ENCODE measurements at regions not wholly inside any gene's neighbourhood (a gene's known extent, or its start where the extent isn't known, plus 50 kb on each side); places are given as distances from the start of the nearest gene placed in this dataset.

DNA sequence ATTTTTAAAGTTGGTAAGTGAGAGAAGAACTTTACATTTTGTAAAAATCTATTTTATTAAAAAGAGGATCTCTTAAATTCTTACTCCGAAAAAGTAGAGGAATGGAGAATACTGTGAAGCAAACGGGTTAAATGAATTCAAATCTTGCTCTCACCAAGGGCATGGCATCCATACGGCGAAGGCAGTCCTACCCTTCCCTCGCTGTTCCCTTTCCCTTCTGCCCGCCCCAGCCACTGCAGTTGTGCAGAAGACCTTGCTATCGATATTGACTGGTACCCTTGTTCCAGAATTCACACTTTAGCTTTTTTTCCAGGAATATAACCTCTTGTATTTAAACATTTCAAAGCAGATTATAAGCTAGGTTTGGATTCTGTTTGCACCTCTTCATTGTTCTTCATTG lies 239.5 kb downstream of the ZPLD1 start:
- Histone ChIP-seq H3K27me3 (ENCODE audit: control insufficient read depth in 2 of 2, insufficient read depth in 2 of 2, low read length in 2 of 2) (no peaks in the 10 kb centered on the region), H3K27ac (ENCODE audit: low read depth in 2 of 2, low read length in 2 of 2) (no peak overlapping the region), H3K4me1 (ENCODE audit: control insufficient read depth in 2 of 2, insufficient read depth in 2 of 2, low read length in 2 of 2) (no peaks in the 10 kb centered on the region), H3K36me3 (ENCODE audit: control insufficient read depth in 2 of 2, insufficient read depth in 2 of 2, low read length in 2 of 2) (no peaks in the 10 kb centered on the region), H3K9ac (ENCODE audit: low read depth in 1 of 2, low read length in 2 of 2) (no peak overlapping the region), H3K9me3 (ENCODE audit: control insufficient read depth in 2 of 2, low read length in 2 of 2) (no peaks in the 10 kb centered on the region), H3K4me3 (ENCODE audit: low read length in 2 of 2) (no peak overlapping the region)

DNA sequence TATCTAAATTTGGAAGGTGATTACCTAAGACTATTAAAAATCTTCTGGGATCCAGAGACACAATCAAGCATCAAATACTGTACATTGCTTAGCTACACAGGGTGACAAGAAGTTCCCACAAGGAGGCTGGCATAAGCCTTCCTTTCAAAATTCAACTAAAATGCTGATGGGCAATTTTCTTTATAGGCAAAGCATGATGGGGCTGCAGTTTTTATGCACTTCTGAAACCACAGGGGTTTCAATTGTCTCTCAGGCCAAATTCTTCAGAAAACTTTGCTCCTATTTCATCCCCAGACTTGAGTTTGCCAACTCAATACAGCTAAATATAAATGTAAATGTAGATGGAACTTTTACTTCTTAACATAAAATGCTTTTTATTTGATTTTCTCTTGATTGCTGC lies 241.6 kb downstream of the ZPLD1 start:
- Histone ChIP-seq H3K9me3 (ENCODE audit: control insufficient read depth in 2 of 2, low read length in 2 of 2) (no peaks in the 10 kb centered on the region), H3K27ac (ENCODE audit: low read depth in 2 of 2, low read length in 2 of 2) (no peak overlapping the region), H3K27me3 (ENCODE audit: control insufficient read depth in 2 of 2, insufficient read depth in 2 of 2, low read length in 2 of 2) (no peaks in the 10 kb centered on the region)

DNA sequence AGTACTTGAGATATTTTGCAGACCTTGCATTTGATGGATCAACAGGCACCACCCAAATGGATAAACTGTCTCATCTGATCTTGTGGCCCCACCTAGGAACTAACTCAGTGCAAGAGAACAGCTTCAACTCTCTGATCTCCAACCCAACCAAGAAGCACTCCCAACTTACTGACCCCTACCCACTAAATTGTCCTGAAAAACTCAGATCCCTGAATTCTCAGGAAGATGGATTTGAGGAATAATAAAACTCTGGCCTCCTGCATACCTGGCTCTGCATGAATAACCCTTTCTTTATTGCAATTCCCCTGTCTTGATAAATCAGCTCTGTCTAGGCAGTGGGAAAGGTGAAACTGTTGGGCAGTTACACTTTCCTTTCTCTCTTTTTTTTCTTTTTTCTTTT lies 247.9 kb downstream of the ZPLD1 start:
- Histone ChIP-seq H3K4me3 (ENCODE audit: low read length in 2 of 2) (no peak overlapping the region), H3K9me3 (ENCODE audit: control insufficient read depth in 2 of 2, low read length in 2 of 2) (no peaks in the 10 kb centered on the region), H3K27me3 (ENCODE audit: control insufficient read depth in 2 of 2, insufficient read depth in 2 of 2, low read length in 2 of 2) (no peaks in the 10 kb centered on the region), H3K36me3 (ENCODE audit: control insufficient read depth in 2 of 2, insufficient read depth in 2 of 2, low read length in 2 of 2) (no peaks in the 10 kb centered on the region), H3K27ac (ENCODE audit: low read depth in 2 of 2, low read length in 2 of 2) (no peak overlapping the region), H3K4me1 (ENCODE audit: control insufficient read depth in 2 of 2, insufficient read depth in 2 of 2, low read length in 2 of 2) (no peaks in the 10 kb centered on the region), H3K9ac (ENCODE audit: low read depth in 1 of 2, low read length in 2 of 2) (no peak overlapping the region)

More for the DNA sequence above, 241.6 kb downstream of the ZPLD1 start:
- no peak overlapping the region for H3K9ac ChIP-seq (ENCODE audit: low read depth in 1 of 2, low read length in 2 of 2)
- no peak overlapping the region for H3K4me3 ChIP-seq (ENCODE audit: low read length in 2 of 2)
- no peaks in the 10 kb centered on the region for H3K36me3 ChIP-seq (ENCODE audit: control insufficient read depth in 2 of 2, insufficient read depth in 2 of 2, low read length in 2 of 2)
- no peaks in the 10 kb centered on the region for H3K4me1 ChIP-seq (ENCODE audit: control insufficient read depth in 2 of 2, insufficient read depth in 2 of 2, low read length in 2 of 2)

DNA sequence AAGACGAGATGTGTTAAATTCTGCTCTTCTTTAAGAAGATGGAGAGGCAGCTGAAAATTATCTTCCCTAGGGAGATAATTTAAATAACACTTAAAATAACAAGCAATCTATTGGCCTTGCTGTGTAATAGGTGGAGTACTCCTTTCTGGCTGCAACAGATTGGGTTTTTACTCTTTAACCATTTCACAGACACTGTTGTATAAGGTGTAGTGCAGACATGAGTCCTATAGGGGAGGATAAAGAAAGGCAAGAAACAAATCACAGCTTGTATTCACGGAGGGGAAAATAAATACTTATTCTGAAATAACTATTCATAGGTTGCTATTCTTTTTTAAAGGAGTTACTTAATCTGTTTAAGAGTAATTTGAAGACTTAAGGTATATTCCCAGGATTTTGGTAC lies 252.0 kb downstream of the ZPLD1 start:
- Histone ChIP-seq H3K27ac (ENCODE audit: low read depth in 2 of 2, low read length in 2 of 2) (no peak overlapping the region), H3K4me1 (ENCODE audit: control insufficient read depth in 2 of 2, insufficient read depth in 2 of 2, low read length in 2 of 2) (no peaks in the 10 kb centered on the region), H3K27me3 (ENCODE audit: control insufficient read depth in 2 of 2, insufficient read depth in 2 of 2, low read length in 2 of 2) (no peaks in the 10 kb centered on the region), H3K36me3 (ENCODE audit: control insufficient read depth in 2 of 2, insufficient read depth in 2 of 2, low read length in 2 of 2) (no peaks in the 10 kb centered on the region), H3K9me3 (ENCODE audit: control insufficient read depth in 2 of 2, low read length in 2 of 2) (no peaks in the 10 kb centered on the region), H3K9ac (ENCODE audit: low read depth in 1 of 2, low read length in 2 of 2) (no peak overlapping the region), H3K4me3 (ENCODE audit: low read length in 2 of 2) (no peak overlapping the region)

DNA sequence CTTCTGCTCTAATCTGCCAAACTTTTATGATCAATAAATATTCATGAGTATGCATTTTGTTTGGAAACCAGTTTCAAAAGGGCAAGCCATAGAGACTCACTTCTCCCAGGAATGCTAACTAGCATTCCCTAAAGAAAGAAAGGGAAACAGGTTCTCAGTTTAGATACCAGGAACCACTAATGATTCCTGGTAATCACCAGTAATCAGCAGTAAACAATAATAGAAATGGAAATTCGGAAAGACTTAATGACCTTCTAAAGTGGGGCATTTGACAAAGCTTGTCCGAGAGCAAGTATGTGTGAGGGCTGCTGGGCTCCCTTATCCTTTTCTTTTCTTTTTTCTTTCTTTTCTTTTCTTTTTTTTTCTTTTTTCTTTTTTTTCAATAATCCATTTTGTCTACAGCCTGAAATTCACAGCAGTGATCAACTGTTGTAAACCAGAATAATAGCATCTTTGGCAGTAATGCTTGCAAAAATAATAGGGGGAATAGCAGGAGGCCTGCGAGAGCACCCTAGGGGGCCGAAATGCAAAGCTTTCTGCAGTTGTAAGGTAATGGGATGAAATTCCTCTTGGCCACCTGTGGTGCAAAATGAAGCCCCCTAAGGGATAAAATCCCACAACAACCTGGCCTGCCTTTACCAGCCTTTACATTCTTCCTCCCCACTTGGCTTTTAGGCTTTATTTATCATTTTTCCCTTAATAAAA lies 253.2 kb downstream of the ZPLD1 start:
- Histone ChIP-seq H3K27ac (ENCODE audit: low read depth in 2 of 2, low read length in 2 of 2) (no peak overlapping the region), H3K4me1 (ENCODE audit: control insufficient read depth in 2 of 2, insufficient read depth in 2 of 2, low read length in 2 of 2) (no peaks in the 10 kb centered on the region), H3K4me3 (ENCODE audit: low read length in 2 of 2) (no peak overlapping the region), H3K9me3 (ENCODE audit: control insufficient read depth in 2 of 2, low read length in 2 of 2) (no peaks in the 10 kb centered on the region), H3K36me3 (ENCODE audit: control insufficient read depth in 2 of 2, insufficient read depth in 2 of 2, low read length in 2 of 2) (no peaks in the 10 kb centered on the region), H3K27me3 (ENCODE audit: control insufficient read depth in 2 of 2, insufficient read depth in 2 of 2, low read length in 2 of 2) (no peaks in the 10 kb centered on the region), H3K9ac (ENCODE audit: low read depth in 1 of 2, low read length in 2 of 2) (no peak overlapping the region)

DNA sequence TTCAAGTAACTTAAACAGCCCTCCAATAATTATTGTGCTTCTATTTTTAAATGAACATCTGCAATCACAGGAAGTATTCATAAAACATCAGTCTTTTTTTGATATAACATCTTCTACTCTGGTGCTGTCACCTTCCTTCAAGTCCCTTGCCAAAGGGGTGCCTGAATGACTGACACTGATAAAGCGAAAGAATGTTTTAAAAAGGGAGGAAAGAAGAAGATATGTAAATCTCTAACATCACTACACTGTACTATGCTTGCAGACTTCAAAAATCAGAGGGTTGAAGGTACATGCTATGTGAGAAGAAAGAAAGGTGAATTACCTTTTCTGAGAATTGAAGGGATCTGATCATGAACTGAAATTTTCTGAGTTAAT lies 253.7 kb downstream of the ZPLD1 start:
- H3K4me3 ChIP-seq (ENCODE audit: low read length in 2 of 2) = no peak overlapping the region

GRCh38 chr3:102691507-102691906 lies 256.7 kb downstream of the ZPLD1 start:
- Histone ChIP-seq H3K9ac (ENCODE audit: low read depth in 1 of 2, low read length in 2 of 2) (no peak overlapping the region), H3K4me3 (ENCODE audit: low read length in 2 of 2) (no peak overlapping the region), H3K4me1 (ENCODE audit: control insufficient read depth in 2 of 2, insufficient read depth in 2 of 2, low read length in 2 of 2) (no peaks in the 10 kb centered on the region), H3K9me3 (ENCODE audit: control insufficient read depth in 2 of 2, low read length in 2 of 2) (no peaks in the 10 kb centered on the region), H3K27me3 (ENCODE audit: control insufficient read depth in 2 of 2, insufficient read depth in 2 of 2, low read length in 2 of 2) (no peaks in the 10 kb centered on the region), H3K27ac (ENCODE audit: low read depth in 2 of 2, low read length in 2 of 2) (no peak overlapping the region), H3K36me3 (ENCODE audit: control insufficient read depth in 2 of 2, insufficient read depth in 2 of 2, low read length in 2 of 2) (no peaks in the 10 kb centered on the region)

More for the DNA sequence above, 253.7 kb downstream of the ZPLD1 start:
- H3K36me3 ChIP-seq (ENCODE audit: control insufficient read depth in 2 of 2, insufficient read depth in 2 of 2, low read length in 2 of 2) = no peaks in the 10 kb centered on the region
- no peak overlapping the region for H3K9ac ChIP-seq (ENCODE audit: low read depth in 1 of 2, low read length in 2 of 2)
- no peaks in the 10 kb centered on the region for H3K9me3 ChIP-seq (ENCODE audit: control insufficient read depth in 2 of 2, low read length in 2 of 2)
- H3K27me3 ChIP-seq (ENCODE audit: control insufficient read depth in 2 of 2, insufficient read depth in 2 of 2, low read length in 2 of 2) = no peaks in the 10 kb centered on the region
- H3K4me1 ChIP-seq (ENCODE audit: control insufficient read depth in 2 of 2, insufficient read depth in 2 of 2, low read length in 2 of 2) = no peaks in the 10 kb centered on the region
- H3K27ac ChIP-seq (ENCODE audit: low read depth in 2 of 2, low read length in 2 of 2) = no peak overlapping the region

DNA sequence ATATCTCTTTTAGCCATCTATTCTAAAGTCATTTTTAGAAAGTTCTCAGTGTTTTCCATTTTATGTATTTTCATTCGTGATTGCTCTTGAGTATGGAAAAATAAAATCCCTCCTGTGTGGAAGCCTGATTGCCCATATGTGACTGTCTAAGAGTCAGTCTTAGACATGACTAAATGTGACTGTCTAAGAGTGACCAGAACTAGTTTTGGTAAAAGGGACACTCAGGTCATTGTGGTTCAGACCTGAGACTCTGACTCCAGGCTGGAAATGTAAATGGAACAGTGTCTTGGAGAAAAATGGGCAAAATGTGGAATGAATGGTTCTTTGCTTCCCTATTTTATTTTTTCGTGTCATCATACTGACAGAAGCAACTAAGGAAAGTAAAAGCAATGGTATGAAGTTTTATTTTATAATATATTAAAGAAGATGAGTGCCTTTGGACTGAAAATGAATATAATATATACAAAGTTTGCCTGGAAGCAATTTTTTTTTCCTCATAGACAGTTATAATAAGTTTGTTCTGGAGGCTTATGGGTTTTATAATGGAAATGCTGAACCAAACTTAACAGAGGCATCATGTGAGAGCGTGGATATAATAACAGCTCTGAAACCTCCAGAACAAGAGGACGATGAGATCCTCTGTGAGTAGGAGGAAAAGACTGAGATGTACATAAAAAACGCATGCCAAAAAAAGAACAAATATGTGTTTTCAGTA lies 264.4 kb downstream of the ZPLD1 start:
- no peak overlapping the region for H3K27ac ChIP-seq (ENCODE audit: low read depth in 2 of 2, low read length in 2 of 2)
- no peaks in the 10 kb centered on the region for H3K4me1 ChIP-seq (ENCODE audit: control insufficient read depth in 2 of 2, insufficient read depth in 2 of 2, low read length in 2 of 2)
- H3K27me3 ChIP-seq (ENCODE audit: control insufficient read depth in 2 of 2, insufficient read depth in 2 of 2, low read length in 2 of 2) = no peaks in the 10 kb centered on the region
- H3K4me3 ChIP-seq (ENCODE audit: low read length in 2 of 2) = no peak overlapping the region
- no peak overlapping the region for H3K9ac ChIP-seq (ENCODE audit: low read depth in 1 of 2, low read length in 2 of 2)
- H3K36me3 ChIP-seq (ENCODE audit: control insufficient read depth in 2 of 2, insufficient read depth in 2 of 2, low read length in 2 of 2) = no peaks in the 10 kb centered on the region
- no peaks in the 10 kb centered on the region for H3K9me3 ChIP-seq (ENCODE audit: control insufficient read depth in 2 of 2, low read length in 2 of 2)

- no peaks in the 10 kb centered on the region for H3K9me3 ChIP-seq (ENCODE audit: control insufficient read depth in 2 of 2, low read length in 2 of 2)
- H3K27me3 ChIP-seq (ENCODE audit: control insufficient read depth in 2 of 2, insufficient read depth in 2 of 2, low read length in 2 of 2) = no peaks in the 10 kb centered on the region
- H3K9ac ChIP-seq (ENCODE audit: low read depth in 1 of 2, low read length in 2 of 2) = no peak overlapping the region
- no peak overlapping the region for H3K4me3 ChIP-seq (ENCODE audit: low read length in 2 of 2)
- no peak overlapping the region for H3K27ac ChIP-seq (ENCODE audit: low read depth in 2 of 2, low read length in 2 of 2)
- no peaks in the 10 kb centered on the region for H3K36me3 ChIP-seq (ENCODE audit: control insufficient read depth in 2 of 2, insufficient read depth in 2 of 2, low read length in 2 of 2)
- H3K4me1 ChIP-seq (ENCODE audit: control insufficient read depth in 2 of 2, insufficient read depth in 2 of 2, low read length in 2 of 2) = no peaks in the 10 kb centered on the region
Measured at GRCh38 chr3:102699819-102700140, 265.0 kb downstream of the ZPLD1 start.

- H3K4me1 ChIP-seq (ENCODE audit: control insufficient read depth in 2 of 2, insufficient read depth in 2 of 2, low read length in 2 of 2) = no peaks in the 10 kb centered on the region
- H3K27ac ChIP-seq (ENCODE audit: low read depth in 2 of 2, low read length in 2 of 2) = no peak overlapping the region
- no peaks in the 10 kb centered on the region for H3K36me3 ChIP-seq (ENCODE audit: control insufficient read depth in 2 of 2, insufficient read depth in 2 of 2, low read length in 2 of 2)
- no peak overlapping the region for H3K4me3 ChIP-seq (ENCODE audit: low read length in 2 of 2)
- no peaks in the 10 kb centered on the region for H3K9me3 ChIP-seq (ENCODE audit: control insufficient read depth in 2 of 2, low read length in 2 of 2)
- H3K9ac ChIP-seq (ENCODE audit: low read depth in 1 of 2, low read length in 2 of 2) = no peak overlapping the region
- no peaks in the 10 kb centered on the region for H3K27me3 ChIP-seq (ENCODE audit: control insufficient read depth in 2 of 2, insufficient read depth in 2 of 2, low read length in 2 of 2)
Measured at GRCh38 chr3:102712896-102713295, 278.1 kb downstream of the ZPLD1 start.
